SU-DHL-6 (cell line): ENCODE measurements at regions not wholly inside any gene's neighbourhood (a gene's known extent, or its start where the extent isn't known, plus 50 kb on each side); places are given as distances from the start of the nearest gene placed in this dataset.

ENCODE experiments used
- H2AFZ ChIP-seq: fragments of 200-600 bp; sonication (generic); 2 replicates; pipeline ENCODE4 v1.6.1; 2014; ENCODE audit warnings: low read depth, mild to moderate bottlenecking, moderate library complexity, mixed read lengths, antibody characterized with exemption, low read length; ENCODE audit not compliant: severe bottlenecking
- H3F3A ChIP-seq: fragments of 200-600 bp; shearing (Covaris generic); 2 replicates; pipeline ENCODE4 v1.6.0; 2016; ENCODE audit warnings: antibody characterized with exemption, mild to moderate bottlenecking; ENCODE audit not compliant: insufficient read depth
- H3K27ac ChIP-seq: fragments of 200-600 bp; sonication (generic); 2 replicates; pipeline ENCODE4 v1.5.1; 2016; ENCODE audit warnings: low read depth, mild to moderate bottlenecking, low read length, moderate library complexity, mixed read lengths
- H3K27me3 ChIP-seq: fragments of 200-600 bp; sonication (generic), shearing (Covaris generic); 2 replicates; pipeline ENCODE4 v1.6.0; 2014; ENCODE audit warnings: mild to moderate bottlenecking, low read length
- H3K36me3 ChIP-seq: fragments of 200-600 bp; sonication (generic); 2 replicates; pipeline ENCODE4 v1.6.1; 2014; ENCODE audit warnings: mild to moderate bottlenecking, low read length, mixed read lengths
- H3K4me2 ChIP-seq: fragments of 300-600, 200-600 bp; shearing (Covaris generic), sonication (generic); 2 replicates; pipeline ENCODE4 v1.6.0; 2014; ENCODE audit warnings: low read length, low read depth, mild to moderate bottlenecking; ENCODE audit not compliant: poor library complexity, severe bottlenecking
- H3K4me3 ChIP-seq: fragments of 200-600 bp; sonication (generic); 2 replicates; pipeline ENCODE4 v1.5.1; 2014; ENCODE audit warnings: antibody characterized with exemption, low read length, mild to moderate bottlenecking, mixed read lengths; ENCODE audit not compliant: insufficient read depth, poor library complexity, severe bottlenecking
- H3K79me2 ChIP-seq: fragments of 200-600 bp; sonication (generic); 2 replicates; pipeline ENCODE4 v1.6.1; 2014; ENCODE audit warnings: mild to moderate bottlenecking, low read length, moderate library complexity; ENCODE audit not compliant: insufficient read depth
- H3K9ac ChIP-seq: fragments of 200-600 bp; sonication (generic); 2 replicates; pipeline ENCODE4 v1.7.0; 2014; ENCODE audit warnings: mild to moderate bottlenecking, low read length
- H3K9me2 ChIP-seq: fragments of 200-600 bp; sonication (generic); replicated peaks from 2 replicates; pipeline ENCODE4 v1.6.1; 2014; ENCODE audit warnings: low read length; ENCODE audit not compliant: insufficient read depth
- H3K9me3 ChIP-seq: fragments of 200-600 bp; sonication (generic); 2 replicates; pipeline ENCODE4 v1.6.1; 2014; ENCODE audit warnings: low read length, mixed read lengths; ENCODE audit not compliant: insufficient read depth
- H4K20me1 ChIP-seq: fragments of 200-600 bp; sonication (generic); 2 replicates; pipeline ENCODE4 v1.6.1; 2014; ENCODE audit warnings: low read depth, mild to moderate bottlenecking, antibody characterized with exemption, low read length, moderate library complexity, mixed read lengths
- CTCF ChIP-seq: fragments of 200-600 bp; sonication (generic); IDR thresholded peaks from one replicate; pipeline ENCODE4 v1.5.1; 2017; ENCODE audit warnings: antibody characterized with exemption, mild to moderate bottlenecking, low read length, moderate library complexity; ENCODE audit not compliant: insufficient read depth, poor library complexity, severe bottlenecking
- EZH2phosphoT487 ChIP-seq: fragments of 200-600 bp; sonication (generic), shearing (Covaris generic); conservative IDR thresholded peaks from 2 replicates; pipeline ENCODE4 v1.6.1; 2018; ENCODE audit warnings: mild to moderate bottlenecking, antibody characterized with exemption, low read length, moderate library complexity, mixed read lengths

- Histone ChIP-seq H3K27ac (no peak overlapping the region), H3K9ac (no peak overlapping the region), H3K36me3 (no peaks in the 10 kb centered on the region), H2AFZ (no peak overlapping the region), H3K79me2 (no peaks in the 10 kb centered on the region), H3K9me2 (no peaks in the 10 kb centered on the region), H3K4me3 (no peak overlapping the region), H3K4me2 (no peak overlapping the region), H3F3A (no peaks in the 10 kb centered on the region), H3K27me3 (no peaks in the 10 kb centered on the region), H3K9me3 (no peaks in the 10 kb centered on the region), H4K20me1 (no peaks in the 10 kb centered on the region)
- TF ChIP-seq EZH2phosphoT487 (no peak), CTCF (no peak)
Observed at GRCh38 chr10:45201271-45201670, 114.1 kb downstream of the OR13A1 start.

DNA sequence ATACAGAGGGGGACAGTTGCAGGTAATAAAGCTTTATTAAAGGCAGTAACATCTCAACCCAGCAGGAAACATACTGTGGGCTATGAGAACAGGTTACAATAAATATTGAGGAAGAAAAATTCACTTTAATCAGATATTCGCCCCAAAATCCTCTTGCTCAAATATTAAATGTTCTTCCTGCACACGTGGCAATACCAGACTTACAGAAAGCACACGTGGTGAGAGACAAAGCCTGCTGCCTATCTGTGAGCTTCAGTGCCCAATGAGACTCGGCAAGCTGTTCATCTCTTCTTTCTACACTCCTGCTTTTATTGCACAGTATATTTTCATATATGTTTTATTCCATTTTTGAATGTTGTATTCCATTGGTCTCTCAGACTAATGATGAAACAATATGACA is 113.2 kb downstream of the OR13A1 start:
- Histone ChIP-seq H4K20me1 (no peaks in the 10 kb centered on the region), H3K27ac (no peak overlapping the region)

GRCh38 chr10:45204954-45205775 is 110.2 kb downstream of the OR13A1 start:
- Histone ChIP-seq H3K27me3 (no peaks in the 10 kb centered on the region), H3K27ac (no peak overlapping the region), H3K9me2 (no peaks in the 10 kb centered on the region), H3K9me3 (no peaks in the 10 kb centered on the region), H4K20me1 (no peaks in the 10 kb centered on the region), H3K9ac (no peak overlapping the region), H2AFZ (no peak overlapping the region), H3K36me3 (no peaks in the 10 kb centered on the region), H3F3A (no peaks in the 10 kb centered on the region), H3K79me2 (no peaks in the 10 kb centered on the region), H3K4me2 (no peak overlapping the region), H3K4me3 (no peak overlapping the region)
- no peak for TF ChIP-seq EZH2phosphoT487
- TF ChIP-seq CTCF, result no peak

More for the DNA sequence above, 113.2 kb downstream of the OR13A1 start:
- no peaks in the 10 kb centered on the region for H3F3A ChIP-seq
- H3K4me3 ChIP-seq, result no peak overlapping the region
- H3K9ac ChIP-seq, result no peak overlapping the region
- TF ChIP-seq CTCF (no peak), EZH2phosphoT487 (no peak)
- H3K9me2 ChIP-seq, result no peaks in the 10 kb centered on the region
- H3K79me2 ChIP-seq, result no peaks in the 10 kb centered on the region
- no peaks in the 10 kb centered on the region for H3K27me3 ChIP-seq
- H3K4me2 ChIP-seq, result no peak overlapping the region
- H2AFZ ChIP-seq, result no peak overlapping the region
- no peaks in the 10 kb centered on the region for H3K9me3 ChIP-seq
- no peaks in the 10 kb centered on the region for H3K36me3 ChIP-seq
